Liver (tissue), 3 donors: ENCODE measurements at regions not wholly inside any gene's neighbourhood (a gene's known extent, or its start where the extent isn't known, plus 50 kb on each side); places are given as distances from the start of the nearest gene placed in this dataset.

Experiments
- EGR1 ChIP-seq, 2 donors: IDR thresholded peaks; 2 replicates each; pipeline ENCODE4 v1.6.1; 2016 to 2018; ENCODE audit warnings: antibody characterized with exemption in 2 of 2, low read depth in 2 of 2
- FOXA1 ChIP-seq: IDR thresholded peaks from 2 replicates; pipeline ENCODE4 v1.6.1; 2016; ENCODE audit warnings: antibody characterized with exemption
- GABPA ChIP-seq, 2 donors: IDR thresholded peaks in 1 of 2; conservative IDR thresholded peaks in 1 of 2; 2 replicates each; pipeline ENCODE4 v1.6.1; 2016; ENCODE audit warnings: antibody characterized with exemption in 2 of 2, mild to moderate bottlenecking in 1 of 2, moderate library complexity in 1 of 2
- JUND ChIP-seq, 2 donors: IDR thresholded peaks; 2 replicates each; pipeline ENCODE4 v1.6.1; 2016; ENCODE audit warnings: antibody characterized with exemption in 2 of 2
- RAD21 ChIP-seq, 2 donors: IDR thresholded peaks; 2 replicates each; pipeline ENCODE4 v1.6.1; 2016; ENCODE audit warnings: antibody characterized with exemption in 2 of 2, mild to moderate bottlenecking in 2 of 2
- RXRA ChIP-seq, 2 donors: IDR thresholded peaks; 2 replicates each; pipeline ENCODE4 v1.6.1; 2017 to 2018; ENCODE audit warnings: antibody characterized with exemption in 2 of 2, mild to moderate bottlenecking in 1 of 2
- SP1 ChIP-seq: IDR thresholded peaks from 2 replicates; pipeline ENCODE4 v1.6.1; 2018; ENCODE audit warnings: antibody characterized with exemption, mild to moderate bottlenecking
- TAF1 ChIP-seq: conservative IDR thresholded peaks from 2 replicates; pipeline ENCODE4 v1.6.1; 2016; ENCODE audit warnings: antibody characterized with exemption, mild to moderate bottlenecking
- YY1 ChIP-seq: IDR thresholded peaks from 2 replicates; pipeline ENCODE4 v1.6.1; 2016; ENCODE audit warnings: antibody characterized with exemption, mild to moderate bottlenecking
- TF ChIP-seq, protein P1 (sequence below): fragments of 150-350 bp; IDR thresholded peaks from 2 replicates; pipeline ENCODE4 v1.5.1; 2017; ENCODE audit warnings: improper control_type of control experiment, low read depth, low read length; ENCODE audit not compliant: missing input control
- TF ChIP-seq, protein P2 (sequence below): IDR thresholded peaks from 2 replicates; pipeline ENCODE4 v1.6.1; 2016; ENCODE audit warnings: antibody characterized with exemption
- TF ChIP-seq, protein P3 (sequence below): IDR thresholded peaks from 2 replicates; pipeline ENCODE4 v1.6.1; 2016; ENCODE audit warnings: antibody characterized with exemption, mild to moderate bottlenecking
- donor health status: healthy.
- donor health status: healthy.

DNA sequence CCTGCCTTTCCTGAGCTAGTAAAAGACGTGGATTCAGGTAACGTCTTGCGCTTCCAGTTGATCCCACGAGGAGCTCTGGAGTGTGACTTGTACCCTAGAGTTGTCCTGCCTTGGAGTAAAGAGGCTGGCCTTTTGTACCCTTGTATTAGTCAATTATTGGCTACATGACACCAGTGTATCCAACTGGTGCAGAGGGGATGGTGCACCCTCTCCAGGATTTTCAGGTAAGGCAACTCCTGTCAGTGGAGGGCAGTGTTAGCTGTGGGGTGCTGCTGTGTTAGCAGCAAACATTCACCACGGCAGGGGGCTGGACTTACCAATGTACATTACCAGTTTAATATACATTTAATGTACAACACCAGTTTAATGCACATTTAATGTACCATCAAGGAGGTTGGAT is 233.5 kb downstream of the MIAT start:
- TF ChIP-seq RXRA (IDR thresholded peaks at IDR 0.05) = no peak
- TF ChIP-seq, protein P1, sequence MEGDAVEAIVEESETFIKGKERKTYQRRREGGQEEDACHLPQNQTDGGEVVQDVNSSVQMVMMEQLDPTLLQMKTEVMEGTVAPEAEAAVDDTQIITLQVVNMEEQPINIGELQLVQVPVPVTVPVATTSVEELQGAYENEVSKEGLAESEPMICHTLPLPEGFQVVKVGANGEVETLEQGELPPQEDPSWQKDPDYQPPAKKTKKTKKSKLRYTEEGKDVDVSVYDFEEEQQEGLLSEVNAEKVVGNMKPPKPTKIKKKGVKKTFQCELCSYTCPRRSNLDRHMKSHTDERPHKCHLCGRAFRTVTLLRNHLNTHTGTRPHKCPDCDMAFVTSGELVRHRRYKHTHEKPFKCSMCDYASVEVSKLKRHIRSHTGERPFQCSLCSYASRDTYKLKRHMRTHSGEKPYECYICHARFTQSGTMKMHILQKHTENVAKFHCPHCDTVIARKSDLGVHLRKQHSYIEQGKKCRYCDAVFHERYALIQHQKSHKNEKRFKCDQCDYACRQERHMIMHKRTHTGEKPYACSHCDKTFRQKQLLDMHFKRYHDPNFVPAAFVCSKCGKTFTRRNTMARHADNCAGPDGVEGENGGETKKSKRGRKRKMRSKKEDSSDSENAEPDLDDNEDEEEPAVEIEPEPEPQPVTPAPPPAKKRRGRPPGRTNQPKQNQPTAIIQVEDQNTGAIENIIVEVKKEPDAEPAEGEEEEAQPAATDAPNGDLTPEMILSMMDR = no peak
- TF ChIP-seq, protein P2, sequence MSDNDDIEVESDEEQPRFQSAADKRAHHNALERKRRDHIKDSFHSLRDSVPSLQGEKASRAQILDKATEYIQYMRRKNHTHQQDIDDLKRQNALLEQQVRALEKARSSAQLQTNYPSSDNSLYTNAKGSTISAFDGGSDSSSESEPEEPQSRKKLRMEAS = no peak
- TF ChIP-seq RAD21 (IDR thresholded peaks at IDR 0.05) = no peak
- no peak for TF ChIP-seq TAF1
- no peak for TF ChIP-seq EGR1 (IDR thresholded peaks at IDR 0.05; ENCODE audit: low read depth in 2 of 2)
- TF ChIP-seq FOXA1 = no peak
- no peak for TF ChIP-seq YY1
- no peak for TF ChIP-seq GABPA (IDR thresholded peaks at IDR 0.05 in 1 of 2, conservative IDR thresholded peaks at IDR 0.05 in 1 of 2)
- TF ChIP-seq, protein P3, sequence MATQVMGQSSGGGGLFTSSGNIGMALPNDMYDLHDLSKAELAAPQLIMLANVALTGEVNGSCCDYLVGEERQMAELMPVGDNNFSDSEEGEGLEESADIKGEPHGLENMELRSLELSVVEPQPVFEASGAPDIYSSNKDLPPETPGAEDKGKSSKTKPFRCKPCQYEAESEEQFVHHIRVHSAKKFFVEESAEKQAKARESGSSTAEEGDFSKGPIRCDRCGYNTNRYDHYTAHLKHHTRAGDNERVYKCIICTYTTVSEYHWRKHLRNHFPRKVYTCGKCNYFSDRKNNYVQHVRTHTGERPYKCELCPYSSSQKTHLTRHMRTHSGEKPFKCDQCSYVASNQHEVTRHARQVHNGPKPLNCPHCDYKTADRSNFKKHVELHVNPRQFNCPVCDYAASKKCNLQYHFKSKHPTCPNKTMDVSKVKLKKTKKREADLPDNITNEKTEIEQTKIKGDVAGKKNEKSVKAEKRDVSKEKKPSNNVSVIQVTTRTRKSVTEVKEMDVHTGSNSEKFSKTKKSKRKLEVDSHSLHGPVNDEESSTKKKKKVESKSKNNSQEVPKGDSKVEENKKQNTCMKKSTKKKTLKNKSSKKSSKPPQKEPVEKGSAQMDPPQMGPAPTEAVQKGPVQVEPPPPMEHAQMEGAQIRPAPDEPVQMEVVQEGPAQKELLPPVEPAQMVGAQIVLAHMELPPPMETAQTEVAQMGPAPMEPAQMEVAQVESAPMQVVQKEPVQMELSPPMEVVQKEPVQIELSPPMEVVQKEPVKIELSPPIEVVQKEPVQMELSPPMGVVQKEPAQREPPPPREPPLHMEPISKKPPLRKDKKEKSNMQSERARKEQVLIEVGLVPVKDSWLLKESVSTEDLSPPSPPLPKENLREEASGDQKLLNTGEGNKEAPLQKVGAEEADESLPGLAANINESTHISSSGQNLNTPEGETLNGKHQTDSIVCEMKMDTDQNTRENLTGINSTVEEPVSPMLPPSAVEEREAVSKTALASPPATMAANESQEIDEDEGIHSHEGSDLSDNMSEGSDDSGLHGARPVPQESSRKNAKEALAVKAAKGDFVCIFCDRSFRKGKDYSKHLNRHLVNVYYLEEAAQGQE = no peak
- no peak for TF ChIP-seq SP1
- TF ChIP-seq JUND (IDR thresholded peaks at IDR 0.05) = no peak
